Suprapubic skin (tissue), 4 donors: ENCODE measurements at regions not wholly inside any gene's neighbourhood (a gene's known extent, or its start where the extent isn't known, plus 50 kb on each side); places are given as distances from the start of the nearest gene placed in this dataset.

Source experiments
- DNase-seq, 2 donors: peaks; one replicate each; pipeline ENCODE4 v3.0.0-alpha.2; 2019; ENCODE audit warnings: low spot score in 2 of 2
- H3K27ac ChIP-seq: fragments of 200-600 bp; sonication (generic); one replicate; pipeline ENCODE4 v1.5.1; 2019
- H3K27me3 ChIP-seq: fragments of 200-600 bp; sonication (generic); one replicate; pipeline ENCODE4 v1.5.1; 2019
- H3K36me3 ChIP-seq: fragments of 200-600 bp; sonication (generic); one replicate; pipeline ENCODE4 v1.5.1; 2019
- H3K4me1 ChIP-seq: fragments of 200-600 bp; sonication (generic); one replicate; pipeline ENCODE4 v1.5.1; 2019
- H3K4me3 ChIP-seq: fragments of 200-600 bp; sonication (generic); one replicate; pipeline ENCODE4 v1.5.1; 2019; ENCODE audit warnings: mild to moderate bottlenecking
- H3K9me3 ChIP-seq: fragments of 200-600 bp; sonication (generic); one replicate; pipeline ENCODE4 v1.5.1; 2019
- CTCF ChIP-seq, 2 donors: fragments of 200-600 bp in 1 of 2; fragments of 450-650 bp in 1 of 2; sonication (generic) in 1 of 2; IDR thresholded peaks; one replicate each; pipeline ENCODE4 v1.5.1; 2016 to 2019; ENCODE audit warnings: antibody characterized with exemption in 2 of 2, mild to moderate bottlenecking in 1 of 2, moderate library complexity in 1 of 2
- EP300 ChIP-seq: sonication (generic); formaldehyde crosslinking; IDR thresholded peaks from one replicate; pipeline ENCODE4 v1.6.1; 2017; ENCODE audit warnings: antibody characterized with exemption
- POLR2A ChIP-seq, 2 donors: fragments of 450-650 bp; IDR thresholded peaks; one replicate each; pipeline ENCODE4 v1.6.1; 2017; ENCODE audit warnings: antibody characterized with exemption in 2 of 2, mild to moderate bottlenecking in 2 of 2, moderate library complexity in 2 of 2
- POLR2AphosphoS5 ChIP-seq, 3 donors: sonication (generic); formaldehyde crosslinking; IDR thresholded peaks; one replicate each; pipeline ENCODE4 v1.6.1; 2017; ENCODE audit warnings: antibody characterized with exemption in 3 of 3
- WGBS: methylation state at CpG from one replicate; pipeline ENCODE4 v1.1.5; 2018; 5-methylcytosine and 5-hydroxymethylcytosine counted together

DNA sequence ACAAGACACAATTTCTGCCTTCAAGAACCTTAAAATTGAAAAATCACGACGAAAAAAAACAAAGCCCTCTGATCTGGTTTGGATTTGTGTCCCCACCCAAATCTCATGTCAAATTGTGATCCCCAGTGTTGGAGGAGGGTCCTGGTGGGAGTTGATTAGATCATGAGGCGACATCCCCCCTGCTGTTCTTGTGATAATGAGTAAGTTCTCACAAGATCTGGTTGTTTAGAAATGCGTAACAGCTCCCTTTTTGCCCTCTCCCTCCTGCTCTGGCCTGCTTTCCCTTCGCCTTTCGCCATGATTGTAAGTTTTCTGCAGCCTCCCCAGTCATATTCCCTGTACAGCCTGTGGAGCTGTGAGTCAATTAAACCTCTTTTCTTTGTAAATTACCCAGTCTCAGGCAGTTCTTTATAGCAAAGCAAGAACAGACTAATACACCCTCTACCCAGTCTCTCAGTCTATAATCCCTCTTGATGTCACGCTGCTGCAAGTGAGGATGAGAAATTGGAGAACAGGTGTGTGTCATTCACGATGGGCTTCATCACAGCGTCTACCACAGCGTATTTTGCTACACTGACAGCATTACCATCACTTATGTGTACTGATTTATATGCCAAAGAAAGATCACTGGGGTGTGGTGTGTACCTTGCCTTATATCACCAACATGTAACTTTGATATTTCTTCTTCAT is 330.7 kb downstream of the MTX2 start:
- no peak overlapping the region for H3K4me3 ChIP-seq
- peaks cover 12% of the 10 kb centered on the region for H3K27me3 ChIP-seq
- H3K4me1 ChIP-seq: no peaks in the 10 kb centered on the region
- H3K27ac ChIP-seq: no peak overlapping the region
- 91% methylated on average over 10 of the region's 10 CpGs for WGBS
- no peaks in the 10 kb centered on the region for H3K36me3 ChIP-seq
- no peaks in the 10 kb centered on the region for H3K9me3 ChIP-seq
- DNase-seq: no peak
- TF ChIP-seq EP300 (no peak), POLR2AphosphoS5 (IDR thresholded peaks at IDR 0.05) (no peak), CTCF (IDR thresholded peaks at IDR 0.05) (no peak), POLR2A (IDR thresholded peaks at IDR 0.05) (no peak)

- TF ChIP-seq POLR2A (IDR thresholded peaks at IDR 0.05): no peak
- TF ChIP-seq CTCF (IDR thresholded peaks at IDR 0.05): no peak
- TF ChIP-seq POLR2AphosphoS5 (IDR thresholded peaks at IDR 0.05): no peak
- no peak for TF ChIP-seq EP300
- DNase-seq: no peak
- H3K27me3 ChIP-seq: peaks cover 12% of the 10 kb centered on the region
- WGBS: 87% methylated on average over 2 of the region's 2 CpGs
- no peak overlapping the region for H3K4me3 ChIP-seq
- no peaks in the 10 kb centered on the region for H3K9me3 ChIP-seq
- H3K4me1 ChIP-seq: no peaks in the 10 kb centered on the region
- H3K27ac ChIP-seq: no peak overlapping the region
- no peaks in the 10 kb centered on the region for H3K36me3 ChIP-seq
Observed at GRCh38 chr2:176601066-176601465, 331.8 kb downstream of the MTX2 start.

DNA sequence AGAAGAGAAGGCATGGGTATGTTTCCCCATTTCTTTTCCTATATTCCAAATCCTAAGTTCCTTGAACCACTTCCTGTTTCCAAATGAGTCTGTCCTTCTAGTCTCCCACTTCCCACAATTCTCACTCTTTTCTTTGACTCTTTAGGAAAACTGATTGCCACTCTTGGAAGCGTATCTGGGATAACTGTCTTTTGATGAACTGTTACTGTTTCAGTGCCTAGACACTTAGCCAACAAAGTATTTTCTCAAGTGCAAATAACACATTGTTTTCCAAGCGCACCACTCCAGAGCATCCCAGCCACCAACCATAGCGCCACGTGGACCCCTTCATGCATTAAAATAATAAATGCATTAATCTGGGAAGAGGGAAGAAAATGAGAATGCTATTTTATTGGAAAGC is 342.8 kb downstream of the MTX2 start:
- H3K9me3 ChIP-seq: no peaks in the 10 kb centered on the region
- peaks cover 12% of the 10 kb centered on the region for H3K27me3 ChIP-seq
- no peak overlapping the region for H3K4me3 ChIP-seq
- TF ChIP-seq CTCF (IDR thresholded peaks at IDR 0.05): no peak
- TF ChIP-seq POLR2A (IDR thresholded peaks at IDR 0.05): no peak
- TF ChIP-seq POLR2AphosphoS5 (IDR thresholded peaks at IDR 0.05): no peak
- no peak for TF ChIP-seq EP300
- peaks cover 2% of the 10 kb centered on the region for H3K4me1 ChIP-seq
- H3K27ac ChIP-seq: no peak overlapping the region
- no peak for DNase-seq
- 94% methylated on average over 4 of the region's 4 CpGs for WGBS
- no peaks in the 10 kb centered on the region for H3K36me3 ChIP-seq

GRCh38 chr2:176612736-176613135 is 343.5 kb downstream of the MTX2 start:
- H3K36me3 ChIP-seq: no peaks in the 10 kb centered on the region

More at GRCh38 chr2:176612736-176613135, 343.5 kb downstream of the MTX2 start:
- H3K4me1 ChIP-seq: peaks cover 2% of the 10 kb centered on the region
- no peak overlapping the region for H3K27ac ChIP-seq
- peaks cover 10% of the 10 kb centered on the region for H3K27me3 ChIP-seq
- 46% methylated on average over 3 of the region's 3 CpGs for WGBS
- H3K4me3 ChIP-seq: no peak overlapping the region
- no peaks in the 10 kb centered on the region for H3K9me3 ChIP-seq
- no peak for TF ChIP-seq POLR2A (IDR thresholded peaks at IDR 0.05)
- TF ChIP-seq CTCF (IDR thresholded peaks at IDR 0.05): no peak
- no peak for TF ChIP-seq EP300
- TF ChIP-seq POLR2AphosphoS5 (IDR thresholded peaks at IDR 0.05): no peak
- DNase-seq: no peak
